ENCODE measurements at regions not wholly inside any gene's neighbourhood (a gene's known extent, or its start where the extent isn't known, plus 50 kb on each side); places are given as distances from the start of the nearest gene placed in this dataset.

GRCh38 chr21:31498985-31499384 is 154.9 kb upstream of the TIAM1 start:
- TF ChIP-seq POLR2A (IDR thresholded peaks at IDR 0.05), result no peak
- TF ChIP-seq, protein P1, sequence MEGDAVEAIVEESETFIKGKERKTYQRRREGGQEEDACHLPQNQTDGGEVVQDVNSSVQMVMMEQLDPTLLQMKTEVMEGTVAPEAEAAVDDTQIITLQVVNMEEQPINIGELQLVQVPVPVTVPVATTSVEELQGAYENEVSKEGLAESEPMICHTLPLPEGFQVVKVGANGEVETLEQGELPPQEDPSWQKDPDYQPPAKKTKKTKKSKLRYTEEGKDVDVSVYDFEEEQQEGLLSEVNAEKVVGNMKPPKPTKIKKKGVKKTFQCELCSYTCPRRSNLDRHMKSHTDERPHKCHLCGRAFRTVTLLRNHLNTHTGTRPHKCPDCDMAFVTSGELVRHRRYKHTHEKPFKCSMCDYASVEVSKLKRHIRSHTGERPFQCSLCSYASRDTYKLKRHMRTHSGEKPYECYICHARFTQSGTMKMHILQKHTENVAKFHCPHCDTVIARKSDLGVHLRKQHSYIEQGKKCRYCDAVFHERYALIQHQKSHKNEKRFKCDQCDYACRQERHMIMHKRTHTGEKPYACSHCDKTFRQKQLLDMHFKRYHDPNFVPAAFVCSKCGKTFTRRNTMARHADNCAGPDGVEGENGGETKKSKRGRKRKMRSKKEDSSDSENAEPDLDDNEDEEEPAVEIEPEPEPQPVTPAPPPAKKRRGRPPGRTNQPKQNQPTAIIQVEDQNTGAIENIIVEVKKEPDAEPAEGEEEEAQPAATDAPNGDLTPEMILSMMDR (IDR thresholded peaks at IDR 0.05), result no peak
